OCI-LY1 (cell line): ENCODE measurements at regions not wholly inside any gene's neighbourhood (a gene's known extent, or its start where the extent isn't known, plus 50 kb on each side); places are given as distances from the start of the nearest gene placed in this dataset.

ENCODE experiments used
- EZH2 ChIP-seq: fragments of 200-600 bp; sonication (generic), shearing (Covaris generic); IDR thresholded peaks from 2 replicates; pipeline ENCODE4 v1.8.0; 2017; ENCODE audit warnings: borderline replicate concordance, mixed run types, mild to moderate bottlenecking, antibody characterized with exemption, low read length, moderate library complexity, mixed read lengths
- TF ChIP-seq, protein P1 (sequence below): fragments of 200-600 bp; sonication (generic), shearing (Covaris generic); IDR thresholded peaks from 2 replicates; pipeline ENCODE4 v1.5.1; 2017; ENCODE audit warnings: mild to moderate bottlenecking, antibody characterized with exemption, low read length, moderate library complexity, mixed read lengths

DNA sequence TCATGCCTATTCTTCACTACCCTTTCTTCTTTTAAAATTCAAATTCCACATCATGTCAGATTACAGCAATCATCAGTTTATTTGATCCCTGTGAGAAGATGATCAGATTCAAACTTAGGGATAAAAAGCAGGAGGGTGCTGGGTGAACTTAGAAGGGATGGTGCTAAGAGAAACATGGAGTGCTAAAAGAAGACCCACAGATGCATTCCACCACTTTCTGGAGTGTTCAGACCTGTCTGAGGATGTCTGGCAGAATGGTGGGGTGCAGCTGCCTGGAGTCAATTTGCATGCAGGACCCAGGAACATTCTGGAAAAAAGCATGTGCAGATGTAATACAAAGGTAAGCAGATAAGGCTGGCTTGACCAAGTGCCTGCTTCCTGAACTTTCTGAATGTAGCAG lies 372.9 kb upstream of the RUNX1 start:
- TF ChIP-seq, protein P1, sequence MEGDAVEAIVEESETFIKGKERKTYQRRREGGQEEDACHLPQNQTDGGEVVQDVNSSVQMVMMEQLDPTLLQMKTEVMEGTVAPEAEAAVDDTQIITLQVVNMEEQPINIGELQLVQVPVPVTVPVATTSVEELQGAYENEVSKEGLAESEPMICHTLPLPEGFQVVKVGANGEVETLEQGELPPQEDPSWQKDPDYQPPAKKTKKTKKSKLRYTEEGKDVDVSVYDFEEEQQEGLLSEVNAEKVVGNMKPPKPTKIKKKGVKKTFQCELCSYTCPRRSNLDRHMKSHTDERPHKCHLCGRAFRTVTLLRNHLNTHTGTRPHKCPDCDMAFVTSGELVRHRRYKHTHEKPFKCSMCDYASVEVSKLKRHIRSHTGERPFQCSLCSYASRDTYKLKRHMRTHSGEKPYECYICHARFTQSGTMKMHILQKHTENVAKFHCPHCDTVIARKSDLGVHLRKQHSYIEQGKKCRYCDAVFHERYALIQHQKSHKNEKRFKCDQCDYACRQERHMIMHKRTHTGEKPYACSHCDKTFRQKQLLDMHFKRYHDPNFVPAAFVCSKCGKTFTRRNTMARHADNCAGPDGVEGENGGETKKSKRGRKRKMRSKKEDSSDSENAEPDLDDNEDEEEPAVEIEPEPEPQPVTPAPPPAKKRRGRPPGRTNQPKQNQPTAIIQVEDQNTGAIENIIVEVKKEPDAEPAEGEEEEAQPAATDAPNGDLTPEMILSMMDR: no peak
- no peak for TF ChIP-seq EZH2
